Stimulated activated CD4-positive, alpha-beta T cell treated with anti-CD3 and anti-CD28 coated beads, Interleukin-15, amount 100 ng/mL, for 1 hour (primary cell): ENCODE measurements at regions not wholly inside any gene's neighbourhood (a gene's known extent, or its start where the extent isn't known, plus 50 kb on each side); places are given as distances from the start of the nearest gene placed in this dataset.
"Not testable (repeated sequence)": the region's sequence is repeated elsewhere in the genome, so short reads cannot be mapped to it uniquely, and the experiment has no call there.

Experiments used
- DNase-seq, 2 donors: peaks; one replicate each; pipeline ENCODE4 v3.0.0-alpha.2; 2020; ENCODE audit warnings: low read depth in 1 of 2, low spot score in 1 of 2

DNA sequence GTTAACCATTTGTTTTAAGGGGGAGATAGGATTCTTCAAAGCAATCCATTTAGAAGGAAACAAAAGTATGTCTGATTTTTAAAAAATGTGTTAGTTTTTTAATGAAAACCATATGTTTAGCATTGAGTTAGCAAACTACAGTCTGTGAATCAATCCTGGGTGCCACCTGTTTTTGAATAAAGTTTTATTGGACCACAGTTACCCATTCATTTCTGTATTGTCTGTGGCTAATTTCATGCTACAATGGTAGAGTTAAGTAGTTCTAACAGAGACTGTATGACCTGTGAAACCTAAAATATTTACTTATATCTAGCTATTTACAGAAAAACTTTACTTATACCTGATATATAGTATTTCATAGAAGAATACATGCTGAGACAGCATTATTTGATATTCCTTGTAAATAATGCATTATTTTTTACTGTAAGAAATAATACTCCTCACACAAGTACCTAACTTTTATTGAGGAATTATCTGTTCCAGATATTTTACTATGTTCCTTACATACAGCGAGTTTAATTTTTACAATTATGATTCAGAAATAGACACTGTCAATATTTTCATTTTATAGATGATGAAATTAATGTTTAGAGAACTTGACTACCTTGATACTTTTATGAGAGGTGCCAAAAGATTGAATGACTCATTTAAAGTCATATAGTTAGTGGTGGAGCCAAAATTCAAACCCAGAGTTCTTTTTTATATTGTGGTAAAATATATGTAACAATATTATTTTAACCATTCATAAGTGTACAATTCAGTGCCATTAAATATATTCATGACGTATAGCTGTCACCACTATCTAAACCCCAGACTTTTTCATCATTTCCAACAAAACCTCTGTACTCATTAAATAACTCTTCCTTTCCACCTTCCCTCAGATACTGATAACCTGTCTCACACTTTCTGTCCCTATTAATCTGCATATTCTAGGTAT, 122.0 kb downstream of the GLUD2 start:
- DNase-seq: no peak

- no peak for DNase-seq
Observed at GRCh38 chrX:121172703-121173102, 125.3 kb downstream of the GLUD2 start.

DNA sequence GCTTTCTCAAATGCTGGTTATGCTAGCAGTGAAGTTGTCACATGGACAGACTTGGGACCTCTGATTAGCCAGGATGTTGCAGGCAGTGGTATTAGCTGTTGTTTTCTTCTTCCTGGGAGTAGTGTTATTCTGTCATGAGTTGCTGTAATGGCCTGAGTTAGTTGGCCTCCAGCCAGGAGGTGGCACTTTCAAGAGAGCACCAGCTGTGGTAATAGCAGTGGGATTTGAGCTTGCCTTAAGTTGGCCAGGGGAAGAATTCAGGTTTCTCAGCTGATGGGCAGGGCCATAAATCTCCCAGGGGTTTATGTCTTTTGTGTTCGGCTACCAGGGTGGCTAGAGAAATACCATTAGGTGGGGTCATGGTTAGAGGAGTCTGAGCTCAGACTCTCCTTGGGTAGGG, 132.6 kb downstream of the GLUD2 start:
- no peak for DNase-seq

DNA sequence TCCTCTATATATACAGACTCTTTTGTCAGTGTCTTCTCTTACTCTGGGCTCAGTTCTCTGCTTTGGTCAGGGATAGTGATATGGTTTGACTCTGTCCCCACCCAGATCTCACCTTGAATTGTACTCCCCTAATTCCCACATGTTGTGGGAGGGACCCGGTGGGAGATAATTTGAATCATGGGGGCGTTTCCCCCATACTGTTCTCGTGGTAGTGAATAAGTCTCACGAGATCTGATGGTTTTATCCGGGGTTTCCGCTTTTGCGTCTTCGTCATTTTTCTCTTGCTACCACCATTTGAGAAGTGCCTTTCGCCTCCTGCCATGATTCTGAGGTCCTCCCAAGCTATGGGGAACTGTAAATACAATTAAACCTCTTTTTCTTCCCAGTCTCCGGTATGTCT, 144.4 kb downstream of the GLUD2 start:
- no peak for DNase-seq

DNA sequence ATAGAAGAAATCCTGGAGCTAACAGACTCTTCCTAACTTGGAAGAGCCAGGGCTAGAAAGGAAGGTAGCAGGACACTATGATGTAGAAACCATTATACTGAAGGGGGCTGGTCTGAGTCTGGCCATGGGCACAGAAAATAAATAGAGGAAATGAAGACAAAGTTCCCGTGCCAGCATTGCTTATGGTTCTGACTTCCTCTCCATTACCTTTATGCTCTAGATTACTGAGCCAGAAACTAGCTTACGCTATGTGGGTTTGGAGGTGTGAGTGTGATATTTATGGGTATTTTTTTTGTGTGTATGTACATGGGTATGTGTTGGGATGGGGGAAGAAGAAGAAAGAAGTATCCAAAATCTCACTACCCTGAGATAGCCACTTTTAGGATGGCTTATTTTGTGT, 148.3 kb downstream of the GLUD2 start:
- no peak for DNase-seq

GRCh38 chrX:121196872-121197444, 149.5 kb downstream of the GLUD2 start:
- DNase-seq: not testable (repeated sequence)

GRCh38 chrX:121208563-121208962, 161.2 kb downstream of the GLUD2 start:
- no peak for DNase-seq

DNA sequence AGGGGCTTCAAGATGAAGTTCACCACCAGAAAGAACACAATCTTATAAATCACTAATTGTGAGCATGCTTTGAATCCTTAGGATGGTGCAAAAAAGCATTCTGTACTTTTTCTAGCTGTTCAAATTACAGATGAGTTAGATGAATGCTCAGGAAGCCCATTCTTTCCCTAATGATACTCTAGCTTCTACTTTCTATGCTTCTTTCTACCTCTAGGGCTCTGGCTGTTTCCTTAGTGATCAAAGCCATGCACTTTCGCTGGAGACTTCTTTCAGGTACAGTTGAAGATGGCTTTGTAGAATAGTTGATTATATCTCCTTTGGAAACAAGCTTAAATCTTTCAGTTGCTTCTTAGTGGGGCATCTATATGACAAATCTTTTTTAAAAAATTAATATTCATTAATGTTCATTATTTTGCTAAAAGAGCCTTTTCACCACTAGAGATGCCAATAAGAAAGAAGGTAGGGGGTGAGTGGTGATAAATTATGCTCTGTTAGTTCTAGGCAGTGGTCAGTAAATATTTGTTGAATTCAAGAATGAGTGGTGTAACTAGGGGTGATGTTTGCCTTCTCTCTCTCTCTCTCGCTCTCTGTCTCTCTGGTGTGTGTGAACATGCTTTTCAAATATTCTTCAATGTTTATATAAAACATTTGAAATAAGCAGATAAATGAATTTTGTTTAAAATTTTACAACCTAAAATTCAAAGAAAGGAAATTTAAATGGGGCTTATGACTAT, 169.4 kb downstream of the GLUD2 start:
- no peak for DNase-seq

DNA sequence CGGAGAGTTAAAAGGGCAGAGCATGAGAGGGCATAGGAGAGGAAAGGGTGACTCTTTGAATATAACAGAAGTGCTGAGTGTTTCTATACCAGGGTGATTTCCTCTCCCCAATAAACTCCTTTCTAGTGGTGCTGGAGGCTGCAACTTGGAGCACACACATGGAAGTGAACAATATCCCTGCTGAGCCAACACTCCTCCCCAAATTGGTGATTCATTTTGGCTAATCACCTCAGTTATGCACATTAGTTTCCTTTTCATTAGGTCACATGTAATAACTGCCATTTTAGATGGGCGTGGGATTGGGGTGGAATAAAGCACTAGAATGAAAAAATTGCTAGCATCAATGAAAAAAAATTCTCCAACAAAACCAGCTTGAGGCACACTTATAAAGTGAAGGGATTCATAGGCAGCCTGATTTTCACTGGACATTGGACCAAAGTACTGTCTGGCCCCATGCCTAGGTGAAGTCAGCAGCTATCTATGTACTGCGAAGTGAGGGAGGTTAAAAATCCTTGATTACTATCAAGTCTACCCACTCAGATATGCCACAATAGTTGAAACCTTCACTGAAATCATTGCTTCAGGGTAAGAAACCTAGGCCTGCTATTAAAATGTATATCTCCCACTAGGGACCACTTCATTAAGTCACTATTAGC, 174.0 kb downstream of the GLUD2 start:
- no peak for DNase-seq

GRCh38 chrX:121227888-121228287, 180.5 kb downstream of the GLUD2 start:
- no peak for DNase-seq

DNA sequence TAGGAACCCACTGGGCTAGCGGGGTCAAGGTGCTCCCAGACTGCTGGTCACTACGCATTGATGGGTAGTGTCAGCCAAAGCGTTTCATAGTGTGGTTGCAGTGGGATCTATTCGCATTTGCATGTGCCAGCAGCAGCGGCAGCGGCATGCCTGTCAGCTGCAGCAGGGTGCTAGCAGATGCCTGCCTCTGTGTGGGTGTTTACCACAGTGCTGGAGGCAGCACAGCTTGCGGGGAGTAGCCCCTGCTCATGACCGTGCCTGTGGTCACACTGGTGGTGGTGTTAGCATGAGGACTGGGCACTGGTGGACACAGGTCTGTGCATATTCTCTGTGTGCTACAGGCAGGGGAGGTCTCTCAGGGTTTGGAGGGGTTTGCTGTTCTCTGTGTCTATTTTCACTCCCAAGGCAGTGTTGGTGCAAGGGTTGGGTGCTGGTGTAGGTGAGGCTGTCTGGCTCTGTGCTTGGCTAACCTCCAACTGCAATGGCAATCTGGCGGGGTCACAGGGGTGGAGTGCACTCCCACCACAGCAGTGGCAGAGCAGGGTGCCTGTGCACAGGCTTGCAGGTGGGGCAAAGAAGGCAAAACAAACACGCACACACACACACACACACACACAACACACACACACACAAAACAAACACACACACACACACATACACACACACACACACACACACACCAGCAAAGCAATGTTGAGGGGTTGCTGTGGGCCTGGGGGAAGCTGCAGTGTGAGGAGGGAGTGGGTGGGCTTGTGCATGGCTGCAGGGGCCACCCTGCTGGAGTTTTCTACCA, 184.4 kb downstream of the GLUD2 start:
- DNase-seq: no peak

DNA sequence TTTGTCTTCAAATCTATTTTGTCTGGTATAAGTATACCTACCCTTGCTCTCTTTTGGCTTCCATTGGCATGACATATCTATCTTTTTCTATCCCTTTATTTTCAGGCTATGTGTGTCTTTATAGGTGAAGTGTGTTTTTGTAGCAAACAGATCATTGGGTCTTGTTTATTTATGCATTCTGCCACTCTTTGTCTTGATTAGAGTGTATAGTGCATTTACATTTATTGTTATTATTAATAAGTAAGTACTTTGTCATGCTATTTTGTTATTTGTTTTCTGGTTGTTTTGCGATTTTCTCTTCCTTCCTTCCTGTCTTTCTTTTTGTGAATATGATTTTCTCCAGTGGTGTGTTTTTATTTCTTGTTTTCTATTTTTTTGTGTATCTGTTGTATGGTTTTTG, 188.6 kb downstream of the GLUD2 start:
- DNase-seq: no peak

- DNase-seq: no peak
Observed at GRCh38 chrX:121238093-121238492, 190.7 kb downstream of the GLUD2 start.

- no peak for DNase-seq
Observed at GRCh38 chrX:121244511-121244910, 197.1 kb downstream of the GLUD2 start.

GRCh38 chrX:121245763-121246162, 198.4 kb downstream of the GLUD2 start:
- DNase-seq: no peak

- DNase-seq: no peak
Observed at GRCh38 chrX:121254336-121254735, 206.9 kb downstream of the GLUD2 start.

DNA sequence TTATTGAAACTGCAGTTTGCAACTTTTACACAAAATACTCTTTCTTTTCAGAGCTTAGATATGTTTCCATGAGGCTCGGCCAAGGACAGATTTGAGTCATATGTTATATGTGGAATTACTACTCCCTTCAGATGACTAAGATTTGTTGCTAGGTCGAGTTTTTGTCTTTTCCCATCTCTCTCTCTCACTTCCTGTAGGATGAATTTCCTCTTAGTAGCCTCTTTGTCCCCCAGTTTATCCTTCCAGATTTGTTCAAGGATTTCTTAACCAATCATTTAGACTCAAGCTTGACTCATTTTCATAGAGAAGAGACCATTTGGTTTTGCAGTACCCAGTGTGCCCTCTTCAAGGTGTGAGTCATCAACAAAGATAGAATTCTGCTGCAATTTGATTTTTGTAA, 209.2 kb downstream of the GLUD2 start:
- DNase-seq: no peak

- no peak for DNase-seq
Observed at GRCh38 chrX:121258545-121258944, 211.1 kb downstream of the GLUD2 start.

DNA sequence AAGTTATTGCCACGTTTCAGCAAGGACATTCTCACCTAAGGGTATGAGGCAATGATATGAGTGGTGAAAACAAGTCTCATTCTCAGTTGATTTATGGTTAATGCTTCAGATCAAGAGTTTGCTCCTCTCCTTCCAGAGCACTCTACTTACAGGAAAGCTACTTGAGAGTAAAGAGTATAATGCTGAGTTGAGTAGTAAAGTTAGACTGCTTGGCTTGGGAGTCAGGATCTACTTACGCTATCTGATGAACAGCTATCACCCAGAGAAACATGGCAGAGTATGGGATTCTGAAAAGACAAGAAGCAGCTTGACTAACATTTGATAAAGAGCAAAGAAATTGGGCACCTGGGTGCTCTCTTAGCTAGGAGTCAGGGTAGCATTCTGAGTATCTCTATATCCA, 211.8 kb downstream of the GLUD2 start:
- DNase-seq: no peak

DNA sequence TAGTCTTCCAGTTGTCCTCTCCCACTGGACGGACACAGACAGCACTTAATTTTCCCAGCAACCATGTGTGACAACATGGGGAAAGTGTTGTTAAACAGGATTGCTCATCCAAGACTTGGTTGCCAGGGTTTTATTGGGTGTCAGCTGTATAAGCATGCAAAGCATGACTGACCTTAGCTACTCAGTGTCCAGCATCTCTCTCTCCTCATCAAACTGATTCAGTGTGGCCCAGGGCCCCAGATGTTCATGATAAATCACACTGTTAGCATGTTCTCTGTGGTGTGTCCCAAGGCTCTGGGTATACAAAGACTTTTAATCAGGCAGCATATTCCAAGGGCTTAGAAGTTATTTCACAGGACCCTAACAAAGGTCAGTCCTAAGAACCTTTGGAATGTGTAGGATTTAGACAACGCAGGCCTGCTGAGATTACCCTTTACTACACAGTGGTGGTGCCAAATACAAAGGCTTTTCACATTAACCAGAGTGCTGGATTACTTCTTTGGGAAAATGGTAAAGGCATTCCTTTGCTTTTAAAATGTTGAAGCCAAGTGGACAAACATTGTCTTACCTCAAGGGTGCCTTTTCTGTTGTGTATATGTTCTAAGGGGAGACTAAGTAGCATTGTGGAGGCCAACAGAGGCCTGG, 213.3 kb downstream of the GLUD2 start:
- no peak for DNase-seq
